SJCRH30 (cell line): ENCODE measurements at regions not wholly inside any gene's neighbourhood (a gene's known extent, or its start where the extent isn't known, plus 50 kb on each side); places are given as distances from the start of the nearest gene placed in this dataset.
"Not testable (repeated sequence)": the region's sequence is repeated elsewhere in the genome, so short reads cannot be mapped to it uniquely, and the experiment has no call there.

Experiments
- DNase-seq, 2 experiments: peaks; one replicate each; pipeline ENCODE4 v3.0.0-alpha.2; 2015 to 2020
- H3K27ac ChIP-seq: fragments of 250-450 bp; sonication (Bioruptor Pico); 2 replicates; pipeline ENCODE4 v1.5.1; 2020; ENCODE audit warnings: mild to moderate bottlenecking, moderate library complexity
- H3K27me3 ChIP-seq: fragments of 250-450 bp; sonication (Bioruptor Pico); 2 replicates; pipeline ENCODE4 v1.5.1; 2020; ENCODE audit warnings: mild to moderate bottlenecking, moderate library complexity
- H3K36me3 ChIP-seq: fragments of 250-450 bp; sonication (Bioruptor Pico); 2 replicates; pipeline ENCODE4 v1.5.1; 2020; ENCODE audit warnings: mild to moderate bottlenecking, moderate library complexity
- H3K4me1 ChIP-seq: fragments of 250-450 bp; sonication (Bioruptor Pico); 2 replicates; pipeline ENCODE4 v1.5.1; 2020; ENCODE audit warnings: mild to moderate bottlenecking, moderate library complexity
- H3K4me3 ChIP-seq: fragments of 250-450 bp; sonication (Bioruptor Pico); 2 replicates; pipeline ENCODE4 v1.5.1; 2020; ENCODE audit warnings: mild to moderate bottlenecking, moderate library complexity
- H3K9me3 ChIP-seq: fragments of 250-450 bp; sonication (Bioruptor Pico); replicated peaks from 2 replicates; pipeline ENCODE4 v1.5.1; 2020; ENCODE audit warnings: mild to moderate bottlenecking, moderate library complexity

DNA sequence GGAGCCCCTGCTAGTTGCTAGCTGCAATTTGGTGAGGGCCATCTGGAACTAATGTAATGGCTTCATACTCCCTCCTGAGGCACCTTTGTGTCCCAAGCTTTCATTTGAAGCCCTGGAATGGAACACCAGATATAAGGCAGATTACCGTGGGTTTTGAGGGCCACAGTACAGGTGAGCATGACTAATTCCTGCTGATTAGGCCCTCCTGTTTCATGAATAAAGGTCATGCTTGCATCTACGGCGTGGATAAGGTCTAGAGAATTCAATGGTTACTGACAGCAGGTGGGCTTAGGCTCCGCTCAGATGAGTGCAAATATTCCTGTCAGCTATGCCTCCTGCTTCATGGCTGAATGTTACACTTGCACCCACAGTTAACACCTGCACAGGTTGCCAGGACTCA is 495.4 kb downstream of the NAP1L3 start:
- no peaks in the 10 kb centered on the region for H3K9me3 ChIP-seq
- H3K36me3 ChIP-seq: no peaks in the 10 kb centered on the region
- no peak for DNase-seq
- H3K4me3 ChIP-seq: no peak overlapping the region
- H3K27ac ChIP-seq: no peak overlapping the region
- no peaks in the 10 kb centered on the region for H3K4me1 ChIP-seq
- H3K27me3 ChIP-seq: no peaks in the 10 kb centered on the region

DNA sequence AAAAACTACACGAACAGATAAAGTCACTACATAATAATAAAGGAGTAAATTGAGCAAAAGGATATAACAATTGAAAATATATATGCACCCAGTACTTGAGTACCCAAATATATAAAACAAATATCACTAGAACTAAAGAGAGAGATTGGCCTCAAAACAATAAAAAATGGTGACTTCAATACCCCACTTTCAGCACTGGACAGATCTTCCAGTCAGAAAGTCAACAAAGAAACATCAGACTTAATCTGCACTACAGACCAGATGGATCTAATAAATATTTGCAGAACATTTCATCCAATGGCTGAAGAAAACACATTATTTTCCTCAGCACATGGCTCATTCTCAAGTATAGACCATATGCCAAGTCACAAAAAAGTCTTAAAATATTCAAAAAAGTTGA is 503.6 kb downstream of the NAP1L3 start:
- no peaks in the 10 kb centered on the region for H3K27me3 ChIP-seq
- no peak overlapping the region for H3K4me3 ChIP-seq
- H3K9me3 ChIP-seq: no peaks in the 10 kb centered on the region
- no peak overlapping the region for H3K27ac ChIP-seq
- DNase-seq: no peak
- H3K36me3 ChIP-seq: no peaks in the 10 kb centered on the region
- H3K4me1 ChIP-seq: no peaks in the 10 kb centered on the region

DNA sequence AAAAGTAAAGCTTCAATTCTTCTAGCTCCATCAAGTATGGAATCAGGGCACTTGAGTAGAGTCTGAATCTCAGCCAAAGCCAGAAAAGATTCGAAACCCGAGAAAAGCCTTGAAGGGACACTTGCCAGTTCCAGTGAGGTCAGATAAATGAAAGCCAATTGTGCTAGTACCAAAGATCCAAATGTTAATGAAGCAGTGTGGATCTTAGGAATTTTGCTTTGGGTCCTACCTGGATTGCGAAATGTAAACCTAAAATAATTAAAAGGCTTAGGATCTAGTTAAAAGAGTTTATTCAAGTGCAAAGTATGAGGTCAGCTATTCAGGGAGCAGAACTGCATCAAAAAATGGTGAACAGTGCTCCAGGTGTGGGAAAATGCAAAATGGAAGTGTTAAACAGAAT is 552.6 kb downstream of the NAP1L3 start:
- DNase-seq: no peak
- Histone ChIP-seq H3K4me1 (no peaks in the 10 kb centered on the region), H3K9me3 (no peaks in the 10 kb centered on the region), H3K4me3 (no peak overlapping the region), H3K27me3 (no peaks in the 10 kb centered on the region), H3K27ac (no peak overlapping the region), H3K36me3 (no peaks in the 10 kb centered on the region)

DNA sequence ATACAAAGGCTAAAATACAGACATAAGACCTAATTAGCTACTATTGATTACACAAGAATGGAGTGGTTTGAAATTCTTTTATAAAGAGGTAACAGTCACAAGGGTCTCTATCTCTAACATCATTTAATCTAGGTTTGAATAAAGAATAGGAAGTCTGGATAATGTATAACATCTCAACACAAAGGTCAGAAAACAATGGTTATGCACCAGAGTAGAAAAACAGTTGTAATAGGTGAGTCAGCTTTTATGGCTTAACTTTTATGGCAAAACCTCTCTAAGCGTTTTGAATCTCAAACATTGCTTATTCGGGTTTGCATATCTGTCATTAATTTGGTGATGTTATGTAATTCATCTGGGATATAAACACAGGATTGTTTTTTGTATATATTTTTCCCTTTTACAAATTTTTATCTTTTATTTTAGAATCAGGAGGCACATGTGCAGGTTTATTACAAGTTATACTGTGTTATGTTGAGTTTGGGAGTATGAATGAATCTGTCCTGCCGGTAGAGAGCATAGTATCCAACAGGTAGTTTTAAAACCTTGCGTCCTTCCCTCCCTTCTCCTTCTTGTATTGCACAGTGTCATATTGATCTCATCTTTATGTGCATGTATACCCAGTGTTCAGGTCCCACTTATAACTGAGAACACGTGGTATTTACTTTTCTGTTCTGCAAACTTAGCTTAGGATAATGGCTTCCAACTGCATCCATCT is 569.9 kb downstream of the NAP1L3 start:
- not testable (repeated sequence) for H3K4me1 ChIP-seq, H3K9me3 ChIP-seq, H3K36me3 ChIP-seq, H3K27ac ChIP-seq, H3K4me3 ChIP-seq, DNase-seq, H3K27me3 ChIP-seq

DNA sequence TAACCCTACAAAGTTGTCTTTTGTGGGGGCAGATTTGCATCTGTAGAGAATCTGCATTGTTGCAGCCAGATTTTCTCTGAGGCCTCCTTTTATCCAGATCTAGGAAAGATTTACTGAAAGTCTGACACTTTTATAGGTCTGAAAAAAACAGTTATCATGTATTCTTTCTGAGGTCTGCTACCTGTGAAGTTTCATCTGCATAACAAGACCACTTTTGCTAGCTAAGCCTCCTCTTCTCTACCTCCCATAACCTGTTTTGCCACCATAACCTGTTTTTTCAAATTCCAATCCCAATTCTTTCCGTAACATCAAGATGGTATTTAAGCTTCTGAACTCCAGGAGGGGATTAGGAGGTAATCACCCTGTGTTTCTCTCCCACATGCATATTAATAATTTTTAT is 577.8 kb downstream of the NAP1L3 start:
- DNase-seq, H3K27me3 ChIP-seq, H3K9me3 ChIP-seq, H3K4me1 ChIP-seq, H3K36me3 ChIP-seq, H3K27ac ChIP-seq, H3K4me3 ChIP-seq: not testable (repeated sequence)

DNA sequence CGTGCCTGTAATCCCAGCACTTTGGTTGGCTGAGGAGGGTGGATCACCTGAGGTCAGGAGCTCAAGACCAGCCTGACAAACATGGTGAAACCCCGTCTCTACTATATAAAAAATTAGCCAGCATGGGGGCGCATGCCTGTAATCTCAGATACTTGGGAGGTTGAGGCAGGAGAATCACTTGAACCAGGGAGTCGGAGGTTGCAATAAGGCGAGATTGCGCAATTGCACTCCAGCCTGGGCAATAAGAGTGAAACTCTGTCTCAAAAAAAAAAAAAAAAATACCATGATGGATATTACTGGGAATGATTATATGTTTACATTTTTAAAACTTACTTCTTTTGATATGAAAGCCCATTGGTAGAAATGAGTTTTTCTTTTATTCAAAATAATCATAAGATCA is 594.5 kb downstream of the NAP1L3 start:
- not testable (repeated sequence) for H3K4me1 ChIP-seq

DNA sequence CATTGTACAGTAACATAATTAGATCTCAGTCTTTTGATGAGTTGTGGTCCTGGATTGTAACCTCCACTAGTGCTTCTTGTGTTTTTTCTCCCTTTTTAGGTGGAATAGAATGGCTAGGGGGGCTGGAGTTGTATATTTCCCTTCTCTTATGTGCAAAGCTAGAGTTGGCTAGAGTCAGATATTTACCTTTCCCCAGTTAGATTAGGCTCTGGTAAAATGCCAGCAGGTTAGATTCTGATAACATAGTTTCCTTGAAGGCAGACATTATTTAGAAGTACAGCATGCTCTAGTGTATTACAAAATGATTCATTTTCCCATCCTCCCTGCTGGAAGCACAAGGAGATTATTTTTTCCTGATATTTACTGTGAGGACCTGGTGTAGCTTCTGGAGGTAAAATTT is 618.1 kb downstream of the NAP1L3 start:
- not testable (repeated sequence) for H3K27ac ChIP-seq, H3K9me3 ChIP-seq, DNase-seq

More for the DNA sequence above, 594.5 kb downstream of the NAP1L3 start:
- H3K9me3 ChIP-seq, H3K36me3 ChIP-seq, H3K4me3 ChIP-seq, H3K27ac ChIP-seq, H3K27me3 ChIP-seq, DNase-seq: not testable (repeated sequence)

DNA sequence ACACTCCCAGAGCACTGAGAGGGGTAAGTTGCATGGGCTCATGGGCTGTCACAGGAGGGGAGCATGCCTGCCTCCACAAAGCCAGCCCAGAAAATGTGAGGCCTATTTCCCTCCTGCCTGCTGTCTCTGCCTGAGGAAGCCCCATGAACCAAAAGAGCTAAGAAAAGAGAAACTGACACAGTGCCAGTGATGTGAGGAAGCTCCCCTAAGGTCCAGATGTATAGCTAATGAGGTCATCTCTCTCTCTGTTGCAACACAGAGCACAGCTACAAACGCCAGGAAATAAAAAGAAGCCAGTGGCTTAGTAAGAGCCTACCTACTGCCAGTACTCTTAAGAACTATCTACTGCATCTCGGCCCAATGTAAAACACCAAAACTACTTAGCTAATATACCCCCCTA is 653.5 kb downstream of the NAP1L3 start:
- H3K27ac ChIP-seq: peak overlapping the region; percentile 52
- H3K27me3 ChIP-seq, H3K9me3 ChIP-seq, H3K4me3 ChIP-seq, H3K4me1 ChIP-seq, H3K36me3 ChIP-seq: not testable (repeated sequence)
- peak in 1 of 2 experiments; percentile 16 for DNase-seq

More for the DNA sequence above, 618.1 kb downstream of the NAP1L3 start:
- H3K4me3 ChIP-seq, H3K27me3 ChIP-seq, H3K36me3 ChIP-seq, H3K4me1 ChIP-seq: not testable (repeated sequence)

DNA sequence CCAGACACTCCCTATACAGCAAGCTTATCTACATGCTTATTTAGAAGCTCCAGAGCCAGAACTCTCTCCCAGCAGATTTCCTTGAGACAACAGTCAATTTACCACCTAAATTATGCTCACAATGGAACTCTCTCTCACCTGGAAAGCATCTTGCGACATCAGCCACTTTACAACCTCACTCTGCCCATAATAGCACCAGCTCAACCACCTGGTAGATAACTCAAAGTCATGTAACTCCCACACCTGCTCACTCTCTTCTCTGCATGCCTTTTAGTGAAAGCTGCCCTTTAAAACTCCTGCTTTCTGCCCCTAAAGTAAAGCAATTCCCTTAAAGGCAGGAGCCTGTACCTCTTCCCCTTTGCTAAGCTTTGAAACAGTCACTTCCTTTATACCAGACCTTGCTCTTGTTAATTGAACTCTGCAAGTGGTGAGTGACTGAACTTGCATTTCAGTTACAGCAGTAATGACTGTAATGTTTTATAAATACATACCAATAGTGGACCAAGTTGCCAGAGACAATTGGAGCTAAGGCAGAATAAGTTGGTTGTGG is 658.8 kb downstream of the NAP1L3 start:
- not testable (repeated sequence) for H3K27ac ChIP-seq, DNase-seq, H3K9me3 ChIP-seq, H3K4me3 ChIP-seq, H3K27me3 ChIP-seq, H3K36me3 ChIP-seq, H3K4me1 ChIP-seq
